ENCODE measurements at regions not wholly inside any gene's neighbourhood (a gene's known extent, or its start where the extent isn't known, plus 50 kb on each side); places are given as distances from the start of the nearest gene placed in this dataset.

GRCh38 chr1:5812295-5812694 lies 179.9 kb downstream of the NPHP4 start:
- intact Hi-C loops (cut with DNase I), result no loop called here
- no peak for FAIRE-seq

GRCh38 chr1:5811419-5811818 lies 180.8 kb downstream of the NPHP4 start:
- peak in 2 of 5 donors; percentile 15 to 17 for DNase-seq
- intact Hi-C loops (cut with DNase I), result no loop called here
- FAIRE-seq, result no peak

More at GRCh38 chr1:5812295-5812694, 179.9 kb downstream of the NPHP4 start:
- H3K27ac ChIP-seq (ENCODE audit: low read depth in 2 of 2, low read length in 2 of 2), result no peak overlapping the region
- H3K4me1 ChIP-seq (ENCODE audit: control insufficient read depth in 2 of 3, insufficient read depth in 2 of 3, low read depth in 1 of 3, low read length in 3 of 3), result no peaks in the 10 kb centered on the region
- DNase-seq, result no peak
- no peak overlapping the region for H3K4me3 ChIP-seq (ENCODE audit: low read length in 3 of 3)
- H3K9ac ChIP-seq (ENCODE audit: low read length in 3 of 3), result no peak overlapping the region
- H3K9me3 ChIP-seq (ENCODE audit: control insufficient read depth in 2 of 3, insufficient read depth in 1 of 3, low read length in 3 of 3), result peaks cover 0 to 2% (median 0%) of the 10 kb centered on the region in 3 donors
- TF ChIP-seq CTCF (IDR thresholded peaks at IDR 0.05; ENCODE audit: borderline replicate concordance, extremely low read depth, insufficient read depth), result no peak
- H3K27me3 ChIP-seq (ENCODE audit: control insufficient read depth, insufficient read depth, low read length), result no peaks in the 10 kb centered on the region
- H3K36me3 ChIP-seq (ENCODE audit: control insufficient read depth in 2 of 3, insufficient read depth in 3 of 3, low read length in 3 of 3), result no peaks in the 10 kb centered on the region

GRCh38 chr1:5810553-5811270 lies 181.5 kb downstream of the NPHP4 start:
- intact Hi-C loops (cut with DNase I), result no loop called here
- no peak for TF ChIP-seq CTCF (IDR thresholded peaks at IDR 0.05; ENCODE audit: borderline replicate concordance, extremely low read depth, insufficient read depth)
- no peak for FAIRE-seq
- Histone ChIP-seq H3K9ac (ENCODE audit: low read length in 3 of 3) (no peak overlapping the region), H3K27ac (ENCODE audit: low read depth in 2 of 2, low read length in 2 of 2) (no peak overlapping the region), H3K4me1 (ENCODE audit: control insufficient read depth in 2 of 3, insufficient read depth in 2 of 3, low read depth in 1 of 3, low read length in 3 of 3) (no peaks in the 10 kb centered on the region), H3K36me3 (ENCODE audit: control insufficient read depth in 2 of 3, insufficient read depth in 3 of 3, low read length in 3 of 3) (no peaks in the 10 kb centered on the region), H3K4me3 (ENCODE audit: low read length in 3 of 3) (no peak overlapping the region), H3K27me3 (ENCODE audit: control insufficient read depth, insufficient read depth, low read length) (no peaks in the 10 kb centered on the region), H3K9me3 (ENCODE audit: control insufficient read depth in 2 of 3, insufficient read depth in 1 of 3, low read length in 3 of 3) (no peaks in the 10 kb centered on the region)
- DNase-seq, result no peak

More at GRCh38 chr1:5811419-5811818, 180.8 kb downstream of the NPHP4 start:
- TF ChIP-seq CTCF (IDR thresholded peaks at IDR 0.05; ENCODE audit: borderline replicate concordance, extremely low read depth, insufficient read depth), result no peak
- Histone ChIP-seq H3K4me1 (ENCODE audit: control insufficient read depth in 2 of 3, insufficient read depth in 2 of 3, low read depth in 1 of 3, low read length in 3 of 3) (no peaks in the 10 kb centered on the region), H3K4me3 (ENCODE audit: low read length in 3 of 3) (no peak overlapping the region), H3K36me3 (ENCODE audit: control insufficient read depth in 2 of 3, insufficient read depth in 3 of 3, low read length in 3 of 3) (no peaks in the 10 kb centered on the region), H3K27me3 (ENCODE audit: control insufficient read depth, insufficient read depth, low read length) (no peaks in the 10 kb centered on the region), H3K9ac (ENCODE audit: low read length in 3 of 3) (no peak overlapping the region), H3K27ac (ENCODE audit: low read depth in 2 of 2, low read length in 2 of 2) (no peak overlapping the region), H3K9me3 (ENCODE audit: control insufficient read depth in 2 of 3, insufficient read depth in 1 of 3, low read length in 3 of 3) (no peaks in the 10 kb centered on the region)
